Neural cell (in vitro differentiated cells): ENCODE measurements at regions not wholly inside any gene's neighbourhood (a gene's known extent, or its start where the extent isn't known, plus 50 kb on each side); places are given as distances from the start of the nearest gene placed in this dataset.

Experiments used
- REST ChIP-seq: IDR thresholded peaks from 2 replicates; pipeline ENCODE4 v1.6.1; 2012; ENCODE audit warnings: borderline replicate concordance
- SMC3 ChIP-seq: fragments of 450-650 bp; conservative IDR thresholded peaks from 2 replicates; pipeline ENCODE4 v1.6.1; 2014; ENCODE audit warnings: antibody characterized with exemption, mild to moderate bottlenecking, moderate library complexity; ENCODE audit not compliant: poor library complexity
- TF ChIP-seq, protein P1 (sequence below): fragments of 450-650 bp; IDR thresholded peaks from 2 replicates; pipeline ENCODE4 v1.5.1; 2014; ENCODE audit warnings: antibody characterized with exemption, mild to moderate bottlenecking, moderate library complexity; ENCODE audit not compliant: poor library complexity, severe bottlenecking

GRCh38 chr12:67876305-67876915 is 112.8 kb upstream of the IFNG-AS1 start:
- TF ChIP-seq, protein P1, sequence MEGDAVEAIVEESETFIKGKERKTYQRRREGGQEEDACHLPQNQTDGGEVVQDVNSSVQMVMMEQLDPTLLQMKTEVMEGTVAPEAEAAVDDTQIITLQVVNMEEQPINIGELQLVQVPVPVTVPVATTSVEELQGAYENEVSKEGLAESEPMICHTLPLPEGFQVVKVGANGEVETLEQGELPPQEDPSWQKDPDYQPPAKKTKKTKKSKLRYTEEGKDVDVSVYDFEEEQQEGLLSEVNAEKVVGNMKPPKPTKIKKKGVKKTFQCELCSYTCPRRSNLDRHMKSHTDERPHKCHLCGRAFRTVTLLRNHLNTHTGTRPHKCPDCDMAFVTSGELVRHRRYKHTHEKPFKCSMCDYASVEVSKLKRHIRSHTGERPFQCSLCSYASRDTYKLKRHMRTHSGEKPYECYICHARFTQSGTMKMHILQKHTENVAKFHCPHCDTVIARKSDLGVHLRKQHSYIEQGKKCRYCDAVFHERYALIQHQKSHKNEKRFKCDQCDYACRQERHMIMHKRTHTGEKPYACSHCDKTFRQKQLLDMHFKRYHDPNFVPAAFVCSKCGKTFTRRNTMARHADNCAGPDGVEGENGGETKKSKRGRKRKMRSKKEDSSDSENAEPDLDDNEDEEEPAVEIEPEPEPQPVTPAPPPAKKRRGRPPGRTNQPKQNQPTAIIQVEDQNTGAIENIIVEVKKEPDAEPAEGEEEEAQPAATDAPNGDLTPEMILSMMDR = no peak
- TF ChIP-seq REST (no peak), SMC3 (no peak)
